Hematopoietic multipotent progenitor cell treated with erythropoietin and hydrocortisone succinate and interleukin-3 and kit ligand, for 6 days (in vitro differentiated cells): ENCODE measurements at regions not wholly inside any gene's neighbourhood (a gene's known extent, or its start where the extent isn't known, plus 50 kb on each side); places are given as distances from the start of the nearest gene placed in this dataset.

Experiments used
- DNase-seq: peaks from one replicate; pipeline ENCODE4 v3.0.0-alpha.2; 2015

- DNase-seq = no peak
Observed at GRCh38 chr13:31081316-31081715, 80.4 kb downstream of the HSPH1 start.

- DNase-seq = no peak
Observed at GRCh38 chr13:31074756-31075155, 86.9 kb downstream of the HSPH1 start.

DNA sequence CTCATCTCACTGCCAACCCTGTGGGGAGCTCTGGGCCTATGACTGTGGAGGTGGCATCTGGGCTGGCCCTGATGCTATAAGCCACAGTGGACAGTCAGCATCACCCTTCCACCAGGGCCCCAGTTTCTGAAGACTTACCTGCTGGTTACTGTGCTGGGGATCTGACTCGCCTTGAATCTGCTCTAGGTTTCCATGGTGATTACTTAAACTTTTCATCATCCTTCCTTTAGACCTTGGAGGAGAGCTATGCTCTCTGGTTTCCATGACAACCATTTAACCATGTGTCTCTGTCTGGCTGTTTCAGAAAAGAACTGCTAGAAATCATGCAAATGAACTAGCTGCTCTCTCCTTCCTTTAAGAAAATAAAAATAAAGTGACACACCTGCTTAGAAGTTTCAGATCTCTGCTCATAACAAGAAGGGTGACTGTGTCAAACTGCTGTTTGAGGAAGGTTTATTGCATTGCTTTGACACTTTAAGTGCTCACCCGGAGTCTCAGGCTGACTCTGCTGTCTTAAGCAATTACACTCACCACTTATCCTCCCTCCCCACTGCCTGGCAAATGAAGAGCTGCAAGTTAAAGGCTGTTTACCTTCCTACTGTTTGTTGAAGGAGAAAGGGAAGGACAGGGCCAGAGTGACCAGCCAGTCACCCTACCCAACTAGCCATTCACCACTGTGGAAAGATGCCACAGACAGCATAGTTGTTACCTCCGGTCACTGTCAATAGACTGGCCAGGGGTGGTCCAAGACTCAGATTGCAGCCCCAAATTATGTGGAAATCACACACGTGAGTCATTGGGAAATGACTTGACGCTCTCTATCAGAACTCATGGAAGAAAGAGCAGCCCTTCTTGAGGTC, 87.6 kb downstream of the HSPH1 start:
- no peak for DNase-seq

GRCh38 chr13:31072041-31072440, 89.7 kb downstream of the HSPH1 start:
- no peak for DNase-seq

DNA sequence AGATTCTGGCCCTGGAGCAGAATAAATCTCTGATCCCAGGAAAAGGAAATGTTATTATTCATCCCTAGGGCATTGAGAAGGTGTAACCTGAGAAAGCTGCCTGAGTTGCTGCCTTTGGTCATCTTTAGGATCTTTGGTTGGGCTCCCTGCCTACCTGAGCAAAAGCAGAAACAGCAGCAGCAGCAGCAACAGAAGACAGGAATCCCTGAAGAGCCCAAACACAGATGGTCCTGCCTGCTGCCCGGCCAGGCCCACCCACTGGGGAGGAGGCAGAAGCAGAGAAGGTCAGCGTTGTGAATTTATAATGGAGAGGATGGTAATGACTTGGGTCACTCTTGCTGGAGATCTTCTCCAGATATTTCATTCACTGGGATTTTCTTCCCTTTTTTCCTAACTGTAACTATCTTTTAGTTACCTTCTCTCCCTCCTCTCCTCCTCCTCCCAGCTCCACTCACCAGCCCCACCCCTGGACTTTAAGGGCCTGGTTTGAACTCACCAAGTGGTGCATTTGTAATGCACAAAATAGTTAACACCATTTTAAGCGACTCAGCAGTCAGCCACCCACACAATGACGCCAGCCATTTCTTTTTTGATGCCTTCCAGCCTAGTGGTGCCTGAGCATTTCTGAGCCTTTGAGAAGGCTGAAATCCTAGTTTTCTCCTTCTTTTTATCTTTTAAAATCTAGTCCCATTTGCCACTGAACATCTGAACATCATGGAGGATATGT, 91.7 kb downstream of the HSPH1 start:
- no peak for DNase-seq

GRCh38 chr13:31068119-31068423, 93.6 kb downstream of the HSPH1 start:
- no peak for DNase-seq

- no peak for DNase-seq
Observed at GRCh38 chr13:31067416-31068118, 94.1 kb downstream of the HSPH1 start.

GRCh38 chr13:31064636-31065035, 97.1 kb downstream of the HSPH1 start:
- DNase-seq = no peak

- DNase-seq = no peak
Observed at GRCh38 chr13:31063772-31064171, 97.9 kb downstream of the HSPH1 start.

DNA sequence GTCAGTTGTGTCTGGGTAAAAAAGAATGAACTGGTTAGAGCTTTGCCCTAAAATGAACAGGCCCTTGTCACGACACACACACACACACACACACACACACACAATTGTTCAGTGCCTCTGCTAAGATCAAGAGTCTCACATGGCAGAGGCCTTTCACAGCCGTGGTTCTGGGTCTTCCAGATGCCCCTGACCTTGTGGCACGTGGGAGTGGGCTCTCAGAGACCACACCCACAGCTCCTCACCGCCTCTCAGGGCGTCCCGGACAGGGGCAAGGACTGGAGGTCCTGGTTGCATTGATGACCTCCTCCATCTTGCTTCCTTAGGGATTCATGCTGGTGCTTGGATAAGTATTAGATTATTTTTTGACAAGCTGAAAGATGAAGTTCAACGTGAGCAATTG, 101.0 kb downstream of the HSPH1 start:
- no peak for DNase-seq

DNA sequence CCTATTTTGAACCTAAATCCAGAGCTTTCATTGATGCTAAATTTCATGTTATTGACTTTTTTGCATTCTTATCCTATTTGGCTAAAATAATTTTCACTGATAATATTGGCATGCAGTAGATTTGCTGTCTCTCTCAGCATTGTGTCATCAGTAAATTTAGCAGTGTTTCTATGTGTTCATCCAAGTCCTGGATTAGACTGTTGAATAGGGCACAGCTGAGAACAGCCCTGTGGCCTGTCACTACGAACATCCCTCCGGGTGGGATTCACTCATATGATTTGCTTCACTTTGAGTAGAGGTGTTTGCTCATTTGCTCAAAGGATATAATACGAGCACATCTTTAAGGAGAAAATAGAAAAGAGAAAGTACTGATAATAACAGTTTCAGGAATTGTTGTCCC, 101.5 kb downstream of the HSPH1 start:
- DNase-seq = no peak

DNA sequence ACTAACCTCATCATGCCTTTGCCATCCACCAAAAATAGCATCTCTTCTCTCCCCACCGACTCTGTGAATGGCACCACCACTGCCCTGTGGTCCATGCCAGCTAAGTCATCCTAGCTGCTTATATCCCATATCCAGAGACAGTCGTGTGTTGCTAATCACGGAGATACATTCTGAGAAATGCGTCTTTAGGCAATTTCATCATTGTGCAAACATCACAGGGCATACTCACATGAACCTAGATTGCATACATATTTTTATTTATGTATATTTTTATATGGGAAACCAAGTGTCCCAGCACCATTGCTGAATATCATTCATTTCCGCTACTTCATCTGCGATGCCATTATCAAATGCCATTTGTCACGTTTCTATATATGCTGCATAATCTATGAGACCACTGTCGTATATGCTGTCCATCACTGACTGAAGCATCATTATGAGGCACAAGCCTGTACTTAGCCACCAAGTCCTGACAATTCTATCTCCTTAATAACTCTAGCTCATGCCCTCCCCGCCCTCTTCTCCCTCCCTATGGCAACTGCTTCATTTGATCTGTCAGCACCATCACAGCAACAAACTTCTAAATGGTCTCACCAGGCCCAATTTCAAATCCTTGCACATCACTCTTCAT, 104.2 kb downstream of the HSPH1 start:
- DNase-seq = no peak

GRCh38 chr13:31056644-31057271, 104.9 kb downstream of the HSPH1 start:
- DNase-seq = no peak

DNA sequence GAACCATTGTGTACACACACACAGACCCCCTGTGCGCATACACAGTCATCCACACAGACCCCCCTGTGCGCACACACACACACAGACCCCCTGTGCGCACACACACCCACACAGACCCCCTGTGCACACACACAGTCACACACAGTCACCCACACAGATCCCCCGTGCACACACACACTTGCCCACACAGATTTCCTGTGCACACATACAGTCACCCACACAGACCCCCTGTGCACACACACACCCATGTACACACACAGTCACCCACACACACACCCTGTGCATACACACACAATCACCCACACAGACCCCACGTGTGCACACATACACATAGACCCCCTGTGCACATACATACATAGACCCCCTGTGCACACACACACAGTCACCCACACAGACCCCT, 106.1 kb downstream of the HSPH1 start:
- DNase-seq = no peak

DNA sequence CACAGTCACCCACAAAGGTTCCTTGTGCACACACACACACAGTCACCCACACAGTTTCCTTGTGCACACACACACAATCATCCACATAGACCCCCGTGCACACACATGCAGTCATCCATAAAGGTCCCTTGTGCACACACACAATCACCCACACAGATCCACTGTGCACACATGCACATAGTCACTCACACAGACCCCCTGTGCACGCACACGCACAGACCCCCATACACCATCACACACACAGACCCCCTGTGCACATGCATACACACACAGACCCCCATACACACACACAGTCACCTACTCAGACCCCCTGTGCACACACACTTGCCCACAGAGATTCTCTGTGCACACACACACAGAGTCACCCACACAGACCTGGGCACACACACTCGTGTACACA, 107.1 kb downstream of the HSPH1 start:
- DNase-seq = no peak

GRCh38 chr13:31053896-31054295, 107.8 kb downstream of the HSPH1 start:
- no peak for DNase-seq

DNA sequence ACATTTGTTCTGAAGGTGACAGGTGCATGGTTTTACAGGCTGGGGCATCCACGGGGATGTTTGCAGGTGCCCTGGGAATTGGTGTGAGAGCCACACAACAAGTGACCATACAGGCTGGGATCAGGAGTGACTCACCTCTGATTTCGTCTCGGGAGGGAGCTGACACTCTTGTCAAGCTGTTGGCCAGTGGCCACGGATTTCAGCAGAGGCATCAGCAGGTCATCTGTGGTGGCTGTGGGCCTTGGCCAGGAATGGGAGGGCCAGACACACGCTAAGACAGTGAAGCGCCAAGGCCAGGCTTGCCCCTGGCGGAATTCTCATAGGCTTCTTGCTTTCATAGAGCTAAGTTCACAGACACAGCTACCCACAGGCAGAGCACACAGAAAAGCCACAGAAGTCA, 108.6 kb downstream of the HSPH1 start:
- DNase-seq = no peak

- DNase-seq = no peak
Observed at GRCh38 chr13:31052478-31052877, 109.2 kb downstream of the HSPH1 start.

GRCh38 chr13:31051999-31052398, 109.7 kb downstream of the HSPH1 start:
- no peak for DNase-seq

DNA sequence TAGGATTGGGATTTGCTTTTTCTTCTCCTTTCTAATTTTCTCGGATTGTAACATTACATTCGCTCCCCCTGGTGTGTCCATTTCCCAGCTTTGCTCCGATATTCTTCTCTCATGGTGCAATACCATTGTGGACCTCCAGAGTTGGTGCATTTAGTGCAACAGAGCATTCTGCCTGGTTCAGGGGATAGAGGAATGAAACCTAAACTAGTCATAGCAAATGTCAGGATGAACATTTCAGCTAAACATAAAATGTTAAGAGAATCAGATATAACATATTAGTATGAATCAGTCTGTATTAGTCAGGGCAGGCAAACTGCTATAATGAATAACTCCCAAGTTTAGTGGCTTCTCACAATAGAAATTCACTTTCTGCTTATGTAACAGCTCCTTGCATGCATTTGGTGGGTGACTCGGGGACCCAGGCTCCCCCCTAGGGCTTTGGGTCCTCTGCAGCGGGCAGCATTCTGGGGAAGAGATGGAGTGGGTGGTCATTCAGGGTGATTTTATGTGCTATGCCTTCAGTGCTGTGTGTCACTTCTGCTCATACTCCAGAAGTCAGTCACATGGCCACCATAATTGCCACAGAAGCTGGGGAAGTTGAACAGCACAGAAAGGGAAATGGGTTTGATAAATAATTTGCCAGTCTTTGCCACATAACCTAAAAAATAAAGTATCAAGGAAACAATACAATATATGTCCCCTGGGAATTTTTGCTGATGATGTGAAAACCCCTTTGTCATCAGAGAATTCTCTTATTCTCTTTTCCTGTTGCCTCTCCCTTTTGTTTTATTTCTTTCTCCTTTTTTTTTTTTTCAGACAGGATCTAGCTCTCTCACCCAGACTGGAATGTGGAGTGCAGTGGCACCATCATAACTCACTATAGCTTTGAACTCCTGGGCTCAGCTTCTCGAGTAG, 111.0 kb downstream of the HSPH1 start:
- no peak for DNase-seq

GRCh38 chr13:31049833-31050232, 111.9 kb downstream of the HSPH1 start:
- DNase-seq = no peak

DNA sequence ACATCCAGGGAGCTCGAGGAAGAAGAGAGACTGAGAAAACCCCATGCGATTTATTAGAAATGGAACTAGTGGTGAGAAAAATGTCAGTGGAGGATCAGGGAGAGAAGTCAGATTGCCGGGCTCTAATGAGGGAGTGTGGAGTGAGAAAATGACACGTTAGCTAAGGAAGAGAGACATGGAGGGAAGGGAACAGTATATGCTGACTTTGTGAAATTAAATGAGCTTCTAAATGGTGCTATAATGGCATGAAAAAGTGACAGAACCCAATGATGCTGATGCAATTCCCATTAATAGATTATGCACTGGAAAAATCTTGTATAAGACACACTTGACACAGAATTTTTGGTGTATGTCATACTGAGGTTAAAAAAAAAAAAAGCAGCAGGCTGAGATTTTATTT, 112.6 kb downstream of the HSPH1 start:
- no peak for DNase-seq
